GM12892 (cell line): ENCODE measurements at regions not wholly inside any gene's neighbourhood (a gene's known extent, or its start where the extent isn't known, plus 50 kb on each side); places are given as distances from the start of the nearest gene placed in this dataset.

ENCODE experiments used
- POLR2A ChIP-seq: IDR thresholded peaks from 2 replicates; pipeline ENCODE4 v1.6.1; 2011; ENCODE audit warnings: low read depth, low read length, control low read depth
- POLR2AphosphoS5 ChIP-seq: IDR thresholded peaks from 2 replicates; pipeline ENCODE4 v1.6.1; 2011; ENCODE audit warnings: low read depth, low read length, control low read depth
- TAF1 ChIP-seq: IDR thresholded peaks from 2 replicates; pipeline ENCODE4 v1.6.1; 2011; ENCODE audit warnings: low read depth, mild to moderate bottlenecking, control low read depth, low read length, borderline replicate concordance

GRCh38 chr5:63128018-63128417, 549.4 kb downstream of the LRRC70 start:
- TF ChIP-seq POLR2AphosphoS5 = no peak
- TF ChIP-seq POLR2A = no peak
- TF ChIP-seq TAF1 = no peak
